GM21390 (cell line): ENCODE measurements at regions not wholly inside any gene's neighbourhood (a gene's known extent, or its start where the extent isn't known, plus 50 kb on each side); places are given as distances from the start of the nearest gene placed in this dataset.
"Not testable (repeated sequence)": the region's sequence is repeated elsewhere in the genome, so short reads cannot be mapped to it uniquely, and the experiment has no call there.

Source experiments
- ATAC-seq: cut with Tn5 transposase; IDR thresholded peaks from one replicate; pipeline ENCODE4 v1.9.1; 2021; ENCODE audit not compliant: unreplicated experiment

GRCh38 chr3:95521396-95521795 lies 1293.0 kb upstream of the EPHA6 start:
- no peak for ATAC-seq

GRCh38 chr3:95522449-95522848 lies 1291.9 kb upstream of the EPHA6 start:
- no peak for ATAC-seq

GRCh38 chr3:95539950-95540483 lies 1274.4 kb upstream of the EPHA6 start:
- ATAC-seq, result no peak

- ATAC-seq, result no peak
Measured at GRCh38 chr3:95565502-95565901, 1248.9 kb upstream of the EPHA6 start.

GRCh38 chr3:95567346-95567745 lies 1247.0 kb upstream of the EPHA6 start:
- no peak for ATAC-seq

GRCh38 chr3:95586754-95587153 lies 1227.6 kb upstream of the EPHA6 start:
- no peak for ATAC-seq

- ATAC-seq, result not testable (repeated sequence)
Measured at GRCh38 chr3:95587641-95588040, 1226.8 kb upstream of the EPHA6 start.

- no peak for ATAC-seq
Measured at GRCh38 chr3:95588473-95588872, 1225.9 kb upstream of the EPHA6 start.

- no peak for ATAC-seq
Measured at GRCh38 chr3:95595416-95596075, 1218.8 kb upstream of the EPHA6 start.

- no peak for ATAC-seq
Measured at GRCh38 chr3:95607926-95608325, 1206.5 kb upstream of the EPHA6 start.

- ATAC-seq, result no peak
Measured at GRCh38 chr3:95609411-95609810, 1205.0 kb upstream of the EPHA6 start.

- ATAC-seq, result no peak
Measured at GRCh38 chr3:95612611-95613010, 1201.8 kb upstream of the EPHA6 start.

- no peak for ATAC-seq
Measured at GRCh38 chr3:95613993-95614392, 1200.4 kb upstream of the EPHA6 start.

GRCh38 chr3:95615592-95616310 lies 1198.6 kb upstream of the EPHA6 start:
- no peak for ATAC-seq

GRCh38 chr3:95626107-95626506 lies 1188.3 kb upstream of the EPHA6 start:
- ATAC-seq, result no peak

- ATAC-seq, result no peak
Measured at GRCh38 chr3:95627293-95627692, 1187.1 kb upstream of the EPHA6 start.

GRCh38 chr3:95627697-95628096 lies 1186.7 kb upstream of the EPHA6 start:
- ATAC-seq, result no peak

GRCh38 chr3:95629802-95630201 lies 1184.6 kb upstream of the EPHA6 start:
- no peak for ATAC-seq

GRCh38 chr3:95645291-95645690 lies 1169.1 kb upstream of the EPHA6 start:
- ATAC-seq, result no peak

- no peak for ATAC-seq
Measured at GRCh38 chr3:95654570-95655362, 1159.6 kb upstream of the EPHA6 start.

GRCh38 chr3:95655363-95655986 lies 1158.9 kb upstream of the EPHA6 start:
- no peak for ATAC-seq
